ENCODE measurements at regions not wholly inside any gene's neighbourhood (a gene's known extent, or its start where the extent isn't known, plus 50 kb on each side); places are given as distances from the start of the nearest gene placed in this dataset.
"Not testable (repeated sequence)": the region's sequence is repeated elsewhere in the genome, so short reads cannot be mapped to it uniquely, and the experiment has no call there.

DNA sequence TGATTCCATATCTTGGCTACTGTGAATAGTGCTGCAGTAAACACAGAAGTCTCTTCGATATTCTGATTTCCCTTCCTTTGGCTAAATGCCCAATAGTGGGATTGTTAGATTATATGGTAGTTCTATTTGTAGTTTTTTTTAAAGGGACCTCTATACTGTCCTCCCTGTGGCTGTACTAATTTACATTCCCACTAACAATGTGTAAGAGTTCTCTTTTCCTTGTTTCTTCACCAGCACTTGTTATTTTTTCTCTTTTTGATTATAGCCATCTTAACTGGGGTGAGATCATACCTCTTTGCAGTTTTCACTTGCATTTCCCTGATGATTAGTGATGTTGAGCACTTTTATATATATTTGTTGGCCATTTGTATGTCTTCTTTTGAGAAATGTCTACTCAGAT, 102.0 kb downstream of the CARTPT start:
- intact Hi-C loops (cut with micrococcal nuclease) = no loop called here

DNA sequence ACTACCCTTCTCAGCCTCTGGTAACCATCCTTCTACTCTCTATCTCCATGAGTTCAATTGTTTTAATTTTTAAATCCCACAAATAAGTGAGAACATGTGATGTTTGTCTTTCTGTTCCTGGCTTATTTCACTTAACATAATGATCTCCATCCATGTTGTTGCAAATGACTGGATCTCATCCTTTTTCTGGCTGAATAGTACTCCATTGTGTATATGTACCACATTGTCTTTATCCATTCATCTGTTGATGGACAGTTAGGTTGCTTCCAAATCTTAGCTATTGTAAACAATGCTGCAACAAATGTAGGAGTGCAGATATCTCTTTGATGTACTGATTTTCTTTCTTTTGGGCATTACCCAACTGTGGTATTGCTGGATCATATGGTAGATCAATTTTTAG, 103.0 kb downstream of the CARTPT start:
- intact Hi-C loops (cut with micrococcal nuclease) = not testable (repeated sequence)

DNA sequence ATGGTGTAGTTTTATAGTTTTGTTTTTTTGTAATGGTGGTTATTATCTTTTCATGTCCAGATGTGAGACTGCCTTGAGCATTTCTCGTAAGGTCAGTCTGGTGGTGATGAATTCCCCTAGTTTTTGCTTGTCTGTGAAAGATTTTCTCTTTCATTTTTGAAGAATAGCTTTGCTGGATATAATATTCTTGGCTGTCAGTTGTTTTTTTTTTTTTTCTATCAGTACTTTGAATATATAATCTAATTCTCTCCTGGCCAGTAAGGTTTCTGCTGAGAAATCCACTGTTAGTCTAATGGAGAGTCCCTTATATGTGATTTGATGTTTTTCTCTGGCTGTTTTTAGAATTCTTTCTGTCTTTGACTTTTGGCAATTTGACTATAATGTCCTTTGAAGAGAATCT, 106.9 kb downstream of the CARTPT start:
- intact Hi-C loops (cut with micrococcal nuclease) = no loop called here

DNA sequence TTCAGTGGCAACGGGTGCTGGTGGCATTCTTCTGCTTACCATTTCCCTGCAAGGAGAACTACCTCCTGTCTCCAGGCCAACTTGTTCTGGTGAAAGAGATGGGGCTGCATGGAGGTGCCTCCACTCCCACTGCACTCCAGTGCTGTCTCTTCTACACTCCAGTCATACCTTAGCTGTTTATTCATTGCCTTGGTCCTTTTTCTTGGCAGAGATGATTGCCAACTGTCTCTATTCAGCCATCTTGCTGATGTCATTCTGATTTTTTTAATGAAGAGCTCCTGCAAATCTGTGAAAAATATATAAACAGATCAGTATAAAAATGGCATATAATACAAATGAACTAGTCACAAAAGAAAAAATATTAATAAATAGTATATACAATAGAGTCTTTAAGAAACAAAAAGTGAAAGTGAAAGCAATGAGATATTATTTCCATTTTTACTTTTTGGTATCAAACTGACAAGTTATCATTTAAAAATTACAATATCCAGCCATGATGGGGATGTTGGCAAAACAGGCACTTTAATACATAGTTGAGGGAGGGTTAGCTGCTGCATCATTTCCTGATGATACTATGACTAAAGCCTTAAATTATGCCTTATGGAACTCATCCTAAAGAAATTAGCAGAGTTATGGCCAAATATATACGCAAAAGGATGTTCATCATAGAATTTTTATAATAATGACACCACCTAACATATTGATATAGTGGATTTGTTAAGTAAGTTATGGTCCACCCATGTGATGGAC, 109.4 kb downstream of the CARTPT start:
- intact Hi-C loops (cut with micrococcal nuclease) = no loop called here

DNA sequence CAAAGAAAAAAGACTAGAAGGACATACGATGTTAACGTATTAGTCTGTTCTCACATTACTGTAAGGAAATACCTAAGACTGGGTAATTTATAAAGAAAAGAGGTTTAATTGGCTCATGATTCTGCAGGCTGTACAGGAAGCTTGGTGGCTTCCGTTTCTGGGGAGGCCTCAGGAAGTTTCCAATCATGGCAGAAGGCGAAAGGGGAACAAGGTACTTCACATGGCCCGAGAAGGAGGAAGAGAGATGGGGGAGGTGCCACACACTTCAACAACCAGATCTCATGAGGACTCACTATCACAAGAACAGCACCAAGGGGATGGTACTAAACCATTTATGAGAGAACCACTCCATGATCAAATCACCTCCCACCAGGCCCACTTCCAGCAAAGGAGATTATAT, 110.1 kb downstream of the CARTPT start:
- intact Hi-C loops (cut with micrococcal nuclease) = no loop called here

DNA sequence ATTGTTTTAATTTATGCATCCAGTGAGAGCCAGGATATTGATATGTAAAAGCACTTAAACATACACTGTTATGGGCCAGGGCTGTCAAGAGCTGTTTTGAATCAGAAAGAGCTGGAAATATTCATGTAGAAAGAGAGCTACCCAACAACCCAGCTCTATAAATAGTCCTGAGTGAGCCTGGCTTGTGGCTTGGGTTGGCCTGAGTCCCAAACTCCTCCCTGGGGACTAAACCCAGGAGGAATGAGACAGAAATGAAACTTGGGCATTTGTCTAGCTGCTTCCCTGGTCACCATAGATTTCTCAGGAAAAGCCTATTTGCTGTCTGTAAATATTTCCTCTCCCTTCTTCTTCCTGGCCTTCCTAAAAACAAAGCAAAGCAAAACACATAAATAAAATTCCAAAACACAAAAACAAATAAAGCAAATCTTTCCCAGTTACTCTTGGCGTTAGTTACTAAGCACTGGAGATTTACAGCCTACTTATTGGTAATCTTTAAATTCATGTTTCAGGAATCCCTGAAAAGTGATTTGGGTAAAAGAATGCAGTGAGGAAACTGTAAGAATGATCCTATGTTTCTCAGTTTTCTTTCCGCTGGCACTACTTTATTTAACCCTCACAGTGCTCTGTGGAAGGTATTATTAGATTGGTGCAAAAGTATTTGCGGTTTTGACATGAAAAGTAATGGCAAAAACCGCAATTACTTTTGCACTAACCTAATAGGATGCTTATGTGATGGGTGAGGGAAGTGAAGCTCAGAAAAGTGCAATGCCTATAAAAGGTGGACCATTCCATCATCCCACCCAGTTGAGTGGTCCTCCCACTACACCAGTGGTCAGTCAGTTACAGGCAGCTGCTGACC, 111.8 kb downstream of the CARTPT start:
- intact Hi-C loops (cut with micrococcal nuclease) = no loop called here

DNA sequence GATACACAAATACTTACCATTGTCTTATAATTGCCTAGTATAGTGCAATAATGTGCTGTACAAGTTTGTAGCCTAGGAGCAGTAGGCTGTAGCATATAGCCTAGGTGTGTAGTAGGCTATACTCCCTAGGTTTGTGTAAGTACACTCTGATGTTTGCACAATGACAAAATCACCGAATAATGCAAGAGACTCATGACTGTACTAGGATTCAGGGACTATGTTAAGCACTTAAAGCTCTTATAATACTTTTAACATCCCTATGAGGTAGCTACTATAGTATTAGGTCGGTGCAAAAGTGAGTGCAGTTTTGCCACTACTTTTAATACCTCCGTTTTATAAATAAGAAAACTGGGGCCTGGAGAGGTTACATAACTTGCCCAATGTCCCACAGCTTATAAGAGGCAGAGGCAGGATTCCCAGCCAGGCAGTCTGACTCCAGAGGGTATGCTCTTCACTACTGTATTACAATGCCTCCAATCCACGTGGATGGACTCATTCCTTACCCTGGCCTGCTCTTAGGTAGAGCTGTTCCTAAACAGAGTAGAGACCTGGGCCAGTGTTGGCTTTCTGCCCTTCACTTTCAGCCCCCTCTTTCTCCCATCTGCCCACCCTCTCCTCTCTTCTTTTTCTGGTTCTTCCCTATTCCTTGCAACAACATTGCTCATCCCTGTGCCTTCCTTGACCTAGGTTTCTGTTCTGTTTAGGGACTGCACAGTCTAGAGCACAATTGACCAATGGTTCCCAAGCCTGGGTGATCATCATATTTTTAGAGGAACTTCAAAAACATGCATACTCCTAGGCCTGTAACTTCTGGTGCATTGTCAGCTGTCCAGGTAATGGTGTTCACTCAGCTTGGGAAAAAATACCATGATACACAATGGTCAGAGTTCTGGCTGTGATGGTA, 114.0 kb downstream of the CARTPT start:
- intact Hi-C loops (cut with micrococcal nuclease) = no loop called here

DNA sequence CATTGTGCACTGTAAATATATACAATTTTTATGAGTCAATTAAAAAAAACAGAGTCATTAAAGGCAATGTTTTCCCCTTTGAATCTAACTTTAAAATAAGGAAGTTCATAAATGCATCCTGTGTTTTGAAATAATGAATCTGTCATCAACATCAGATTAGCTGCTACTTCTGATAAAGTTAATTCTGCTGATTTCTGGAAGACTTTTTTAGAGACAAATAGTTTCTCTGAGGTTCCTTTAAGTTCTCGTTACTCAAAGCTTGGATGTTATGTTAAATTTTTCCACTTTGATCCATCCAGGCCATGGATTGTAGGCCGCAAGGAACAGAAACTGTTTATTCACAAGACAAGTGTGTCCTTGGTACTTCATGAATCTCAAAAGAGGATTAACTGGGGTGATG, 115.5 kb downstream of the CARTPT start:
- intact Hi-C loops (cut with micrococcal nuclease) = no loop called here

DNA sequence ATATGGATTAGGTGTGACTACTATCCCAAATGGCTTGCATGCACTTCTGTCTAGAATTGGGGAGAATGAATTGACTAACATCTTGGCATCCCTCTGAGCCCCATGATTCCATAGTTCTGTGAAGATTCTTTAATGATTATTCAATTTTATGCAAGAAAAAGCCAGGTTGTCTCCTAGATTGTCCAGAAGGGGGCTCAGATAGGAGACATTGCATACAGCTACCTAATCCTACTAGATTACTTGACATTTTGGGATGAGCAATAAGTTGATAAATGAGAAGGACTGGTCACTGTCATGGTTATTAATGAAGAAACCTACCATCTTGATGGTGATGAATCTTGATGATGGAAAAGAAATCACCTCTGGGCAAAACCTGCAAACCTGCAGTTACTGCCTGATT, 117.0 kb downstream of the CARTPT start:
- intact Hi-C loops (cut with micrococcal nuclease) = no loop called here

DNA sequence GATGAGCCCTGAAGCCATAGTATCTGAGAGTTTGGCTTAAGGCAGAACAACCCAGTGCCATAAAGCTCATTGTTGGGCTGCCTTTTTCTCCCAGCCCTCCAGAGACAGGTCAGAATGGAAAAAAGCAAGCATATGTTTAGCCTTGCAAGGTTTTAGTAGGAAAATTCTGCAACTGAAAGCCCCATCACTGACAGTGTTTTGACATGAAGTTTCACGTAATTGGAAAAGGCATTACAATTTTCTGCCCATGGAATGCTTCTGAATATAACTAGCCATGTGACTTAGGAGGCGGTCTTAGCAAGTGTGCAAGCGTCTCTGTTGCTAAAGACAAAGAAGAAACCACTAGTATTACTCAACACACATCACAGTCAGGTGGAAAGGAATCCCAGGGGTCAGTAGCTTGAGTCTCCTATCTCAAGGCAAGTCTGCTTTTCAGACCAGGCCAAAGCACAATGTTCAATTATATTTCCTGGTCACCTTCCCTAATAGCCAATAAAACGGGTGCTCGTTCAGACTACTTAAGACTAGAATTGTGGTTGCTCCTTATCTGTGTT, 117.6 kb downstream of the CARTPT start:
- intact Hi-C loops (cut with micrococcal nuclease) = no loop called here

DNA sequence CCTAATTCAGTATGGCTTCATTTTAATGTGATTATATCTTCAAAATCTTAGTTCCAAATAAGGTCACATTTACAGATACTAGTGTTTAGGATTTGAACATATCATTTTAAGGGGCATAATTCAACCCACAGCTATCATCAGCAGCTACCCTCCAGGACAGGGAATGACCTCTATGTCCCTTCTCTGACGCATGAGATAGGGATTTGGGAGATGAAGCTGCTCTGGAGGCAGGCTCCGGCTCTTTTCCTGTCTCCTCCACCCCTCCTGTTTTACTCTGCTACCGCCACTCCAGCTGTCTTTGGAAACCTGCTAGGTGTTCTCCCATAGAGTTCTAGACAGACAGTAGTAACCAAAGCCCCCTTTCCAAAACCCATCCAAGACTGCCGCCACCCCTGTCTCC, 119.2 kb downstream of the CARTPT start:
- intact Hi-C loops (cut with micrococcal nuclease) = no loop called here

DNA sequence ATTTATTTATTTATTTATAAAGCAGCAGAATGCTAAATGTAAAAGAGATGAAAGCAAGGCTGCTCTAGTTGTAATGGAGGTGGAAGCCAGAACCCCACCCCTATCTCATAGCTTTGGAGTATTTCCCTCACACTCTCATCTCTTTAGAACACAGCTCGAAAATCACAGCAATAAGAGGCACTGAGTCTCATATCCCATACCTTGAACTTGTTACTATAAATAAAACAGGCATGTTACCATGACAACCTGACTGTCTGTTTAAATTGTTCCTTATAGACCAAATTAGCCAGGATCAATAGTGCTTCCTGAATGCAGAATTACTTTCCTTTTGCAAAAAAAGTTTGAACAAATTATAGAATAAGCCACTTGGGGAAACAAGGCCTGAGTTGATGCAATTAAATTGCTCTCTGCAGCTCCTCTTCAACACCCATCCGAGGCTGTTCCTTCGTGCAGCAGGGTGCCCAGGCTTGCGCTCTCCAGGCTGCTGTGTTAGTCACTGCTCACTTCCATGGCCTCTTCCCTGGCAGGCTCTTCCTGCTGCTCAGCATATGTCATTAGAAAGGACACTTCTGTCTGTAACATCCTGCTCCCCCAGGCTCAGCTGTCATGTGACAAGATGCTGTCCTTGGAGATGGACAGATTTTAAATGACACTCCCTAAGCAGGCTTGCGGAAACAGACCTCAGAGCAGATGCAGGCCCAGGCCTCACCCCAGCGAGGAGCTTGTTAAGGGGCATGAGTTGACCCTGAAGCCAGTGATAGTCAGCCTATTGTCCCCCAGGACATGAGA, 120.2 kb downstream of the CARTPT start:
- intact Hi-C loops (cut with micrococcal nuclease) = no loop called here

DNA sequence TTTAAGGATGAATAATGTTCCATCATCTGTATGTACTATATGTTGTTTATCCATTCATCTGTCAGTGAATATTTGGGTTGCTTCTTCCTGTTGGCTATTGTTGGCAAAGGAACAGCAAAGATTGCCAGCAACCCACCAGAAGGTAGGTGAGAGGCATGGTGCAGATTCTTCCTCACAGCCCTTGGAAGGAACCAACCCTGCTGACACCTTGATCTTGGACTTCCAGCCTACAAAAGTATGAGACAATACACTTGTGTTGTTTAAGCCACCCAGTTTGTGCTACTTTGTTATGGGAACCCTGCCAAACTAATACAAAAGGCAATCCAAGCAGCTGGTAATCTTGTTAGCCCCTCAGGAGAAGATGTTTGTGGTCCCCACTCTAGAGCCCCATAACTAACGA, 122.0 kb downstream of the CARTPT start:
- intact Hi-C loops (cut with micrococcal nuclease) = no loop called here

DNA sequence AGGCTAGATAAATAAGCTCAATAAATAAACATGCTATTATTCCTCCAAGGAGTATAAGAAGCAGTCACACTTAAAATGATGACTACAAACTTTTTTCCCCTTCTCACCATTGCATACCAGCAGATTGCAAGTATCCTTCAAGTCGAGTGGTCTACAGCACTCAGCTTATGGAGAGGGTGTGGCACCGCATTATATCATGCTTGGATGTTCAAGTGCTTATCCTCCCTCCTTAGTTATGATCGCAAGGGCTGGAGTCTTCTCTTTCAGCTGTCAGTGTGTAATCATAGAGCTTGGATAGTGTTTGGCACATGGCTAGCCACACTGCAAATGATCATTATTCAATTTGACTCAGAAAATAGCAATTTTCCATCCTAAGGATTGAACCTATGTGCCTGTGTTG, 124.0 kb downstream of the CARTPT start:
- intact Hi-C loops (cut with micrococcal nuclease) = no loop called here

DNA sequence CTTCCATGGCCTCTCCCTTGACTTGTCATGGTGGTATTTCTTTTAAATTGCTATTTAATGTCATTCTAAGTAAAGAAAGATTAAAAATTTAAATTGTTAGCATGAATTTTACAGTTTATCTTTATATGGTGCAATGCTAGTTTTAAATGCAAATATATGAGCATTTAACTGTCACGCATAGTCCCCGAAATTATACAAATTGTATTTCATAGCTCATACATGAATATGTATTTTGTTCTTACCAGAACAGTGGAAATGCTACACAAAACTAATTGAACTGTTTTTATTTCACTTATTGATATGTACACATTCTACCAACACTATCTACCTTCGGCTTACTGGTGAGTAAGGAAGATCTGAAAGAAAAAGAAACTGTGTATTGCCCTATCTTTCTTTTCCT, 125.8 kb downstream of the CARTPT start:
- intact Hi-C loops (cut with micrococcal nuclease) = no loop called here

DNA sequence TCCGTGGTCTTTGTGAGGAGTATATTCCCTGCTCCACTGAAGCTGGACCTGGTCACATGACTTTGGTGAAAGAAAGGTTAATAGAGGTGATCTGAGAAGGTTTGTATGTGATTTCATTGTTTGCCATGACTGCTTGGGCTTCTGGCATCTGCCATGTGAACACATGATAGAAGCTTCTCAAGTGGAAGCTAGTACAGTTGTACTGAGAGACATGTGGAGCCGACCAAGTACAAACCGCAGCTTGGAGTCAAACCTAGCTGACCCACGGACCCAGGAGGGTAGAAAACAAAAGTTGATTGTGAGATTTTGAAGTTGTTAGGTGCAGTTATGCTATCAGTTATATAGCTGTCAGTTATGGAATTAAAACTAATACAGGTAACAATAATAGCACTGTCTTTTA, 140.4 kb downstream of the CARTPT start:
- intact Hi-C loops (cut with micrococcal nuclease) = no loop called here

DNA sequence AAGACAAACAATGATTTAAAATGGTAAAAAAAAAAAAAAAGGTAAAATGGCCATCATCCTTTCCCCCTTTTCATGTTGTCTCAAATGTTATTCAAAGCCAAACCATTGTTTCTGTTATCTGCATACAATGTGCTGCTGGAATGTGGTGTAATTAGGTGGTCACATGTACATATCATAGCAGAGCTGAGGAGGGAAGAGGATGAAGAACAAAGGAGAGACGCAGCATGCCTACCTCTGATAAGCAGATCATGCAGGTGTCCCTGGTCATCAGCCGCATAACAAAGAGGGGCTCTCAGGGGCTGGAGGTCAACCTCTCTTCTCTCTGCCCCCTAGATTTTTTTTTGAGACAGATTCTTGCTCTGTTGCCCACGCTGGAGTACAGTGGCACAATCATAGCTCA, 141.0 kb downstream of the CARTPT start:
- intact Hi-C loops (cut with micrococcal nuclease) = no loop called here

DNA sequence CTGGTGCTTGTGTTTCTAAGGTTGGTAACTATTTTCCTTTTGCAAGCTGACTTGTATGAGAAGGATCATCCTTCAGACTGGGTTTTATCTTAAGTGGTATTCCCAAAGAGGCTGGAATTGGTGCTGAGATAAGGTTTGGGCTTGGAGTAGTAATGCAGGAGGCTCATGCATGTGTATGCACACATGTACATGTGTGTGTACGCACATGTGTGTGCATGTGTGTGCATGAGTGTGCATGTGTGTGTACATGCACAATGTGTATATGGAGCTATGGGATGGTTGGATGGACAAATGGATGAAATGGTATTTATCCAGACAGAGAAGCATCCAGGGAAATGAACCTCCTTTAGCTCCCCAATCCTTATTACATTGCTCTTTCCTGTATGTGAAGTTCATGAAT, 142.6 kb downstream of the CARTPT start:
- intact Hi-C loops (cut with micrococcal nuclease) = no loop called here

DNA sequence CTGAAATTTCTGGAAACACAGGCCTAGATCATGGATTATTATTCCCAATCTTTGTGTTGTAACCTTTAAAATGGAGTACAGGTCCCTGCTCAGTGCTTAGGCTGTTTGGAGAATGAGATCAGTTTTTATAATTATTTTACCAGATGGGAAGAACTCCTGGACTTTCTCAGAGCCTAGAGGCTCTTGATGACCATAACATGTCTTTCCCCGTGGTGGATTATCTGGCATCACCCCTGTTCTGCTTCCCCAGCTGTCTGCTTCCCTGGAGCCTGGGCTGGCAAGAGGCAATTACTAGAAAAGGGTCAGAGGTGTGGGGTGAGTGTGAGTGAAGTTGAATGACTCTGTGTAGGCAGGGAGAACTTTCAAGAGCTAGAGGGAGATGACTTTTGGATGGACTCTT, 143.0 kb downstream of the CARTPT start:
- intact Hi-C loops (cut with micrococcal nuclease) = no loop called here

DNA sequence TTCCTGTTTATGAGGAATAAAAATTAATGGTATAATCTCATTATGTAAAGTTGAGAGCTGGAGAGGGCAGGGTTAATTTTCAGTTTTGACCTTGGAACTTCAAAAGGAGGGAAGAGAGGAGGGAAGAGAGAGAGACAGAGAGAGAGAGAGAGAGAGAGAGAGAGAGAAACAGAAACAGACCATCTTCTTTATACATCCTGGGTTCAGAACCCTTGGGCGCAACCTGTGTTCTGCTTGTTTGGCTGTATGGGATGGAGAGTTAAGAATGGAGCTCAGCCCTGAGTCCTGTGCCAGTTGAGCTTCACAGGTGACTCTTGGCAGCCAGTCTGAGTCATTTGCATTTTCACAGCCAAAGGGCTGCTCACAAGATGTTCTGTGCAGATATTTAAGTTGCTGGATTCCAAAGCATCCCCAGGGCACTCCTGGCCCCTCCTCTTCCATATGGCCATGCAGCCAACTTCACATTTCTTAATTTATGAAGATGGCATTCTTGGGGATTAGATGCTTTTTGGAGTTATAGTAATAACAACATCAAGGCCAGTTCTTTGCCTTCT, 143.5 kb downstream of the CARTPT start:
- intact Hi-C loops (cut with micrococcal nuclease) = no loop called here

Measured in T-helper 2 cell treated with Interferon-gamma antibody and Interleukin-4, amounts not matched to agents 100 ng/mL and 5 ng/mL, for 36 hours (primary cell).